NB4 (cell line): ENCODE measurements at regions not wholly inside any gene's neighbourhood (a gene's known extent, or its start where the extent isn't known, plus 50 kb on each side); places are given as distances from the start of the nearest gene placed in this dataset.
"Not testable (repeated sequence)": the region's sequence is repeated elsewhere in the genome, so short reads cannot be mapped to it uniquely, and the experiment has no call there.

Experiments used
- DNase-seq: peaks from one replicate; pipeline ENCODE4 v3.0.0; 2010; ENCODE audit warnings: low read depth
- H3K4me3 ChIP-seq: one replicate; pipeline ENCODE4 v1.5.1; 2011; ENCODE audit warnings: mild to moderate bottlenecking, low read depth, low read length, moderate library complexity
- CTCF ChIP-seq: IDR thresholded peaks from one replicate; pipeline ENCODE4 v1.5.1; 2012; ENCODE audit warnings: low read depth, low read length
- MAX ChIP-seq: IDR thresholded peaks from 2 replicates; pipeline ENCODE4 v1.6.1; 2011; ENCODE audit warnings: low read depth, low read length
- MYC ChIP-seq: IDR thresholded peaks from 2 replicates; pipeline ENCODE4 v1.6.1; 2011; ENCODE audit warnings: low read depth, low read length
- POLR2A ChIP-seq: IDR thresholded peaks from 2 replicates; pipeline ENCODE4 v1.6.1; 2011; ENCODE audit warnings: mild to moderate bottlenecking; ENCODE audit not compliant: insufficient read length; ENCODE audit errors: extremely low read depth

- no peak for DNase-seq
- no peak overlapping the region for H3K4me3 ChIP-seq
- TF ChIP-seq MYC (no peak), POLR2A (no peak), CTCF (no peak), MAX (no peak)
These were observed 894.7 kb downstream of the OTOL1 start for GRCh38 chr3:162391301-162391700.

GRCh38 chr3:162395496-162395895 lies 898.9 kb downstream of the OTOL1 start:
- no peak for TF ChIP-seq MAX
- no peak for TF ChIP-seq MYC
- TF ChIP-seq POLR2A, result no peak
- no peak for TF ChIP-seq CTCF
- no peak overlapping the region for H3K4me3 ChIP-seq
- DNase-seq, result no peak

- H3K4me3 ChIP-seq, result no peak overlapping the region
- no peak for TF ChIP-seq CTCF
- no peak for TF ChIP-seq MYC
- TF ChIP-seq POLR2A, result no peak
- no peak for TF ChIP-seq MAX
- DNase-seq, result no peak
These were observed 901.9 kb downstream of the OTOL1 start for GRCh38 chr3:162398554-162398953.

GRCh38 chr3:162400697-162401096 lies 904.1 kb downstream of the OTOL1 start:
- no peak for DNase-seq
- H3K4me3 ChIP-seq, result no peak overlapping the region
- TF ChIP-seq MYC (no peak), CTCF (no peak), POLR2A (no peak), MAX (no peak)

GRCh38 chr3:162411556-162411955 lies 914.9 kb downstream of the OTOL1 start:
- not testable (repeated sequence) for DNase-seq, H3K4me3 ChIP-seq

GRCh38 chr3:162421721-162422120 lies 925.1 kb downstream of the OTOL1 start:
- DNase-seq, result no peak
- H3K4me3 ChIP-seq, result no peak overlapping the region
- no peak for TF ChIP-seq MYC

- H3K4me3 ChIP-seq, result no peak overlapping the region
- TF ChIP-seq MYC (no peak), MAX (no peak), CTCF (no peak), POLR2A (no peak)
- no peak for DNase-seq
These were observed 931.6 kb downstream of the OTOL1 start for GRCh38 chr3:162428192-162428591.
